22Rv1 (cell line): ENCODE measurements at regions not wholly inside any gene's neighbourhood (a gene's known extent, or its start where the extent isn't known, plus 50 kb on each side); places are given as distances from the start of the nearest gene placed in this dataset.

Experiments
- CTCF ChIP-seq: fragments of 450-650 bp; IDR thresholded peaks from 2 replicates; pipeline ENCODE4 v1.5.1; 2017; ENCODE audit warnings: mild to moderate bottlenecking
- ZFX ChIP-seq: fragments of 450-650 bp; IDR thresholded peaks from 2 replicates; pipeline ENCODE4 v1.6.1; 2017; ENCODE audit warnings: antibody characterized with exemption, borderline replicate concordance

GRCh38 chr9:99282406-99282805 is 60.3 kb downstream of the SEC61B start:
- no peak for TF ChIP-seq CTCF
- no peak for TF ChIP-seq ZFX
